ENCODE measurements at regions not wholly inside any gene's neighbourhood (a gene's known extent, or its start where the extent isn't known, plus 50 kb on each side); places are given as distances from the start of the nearest gene placed in this dataset.

DNA sequence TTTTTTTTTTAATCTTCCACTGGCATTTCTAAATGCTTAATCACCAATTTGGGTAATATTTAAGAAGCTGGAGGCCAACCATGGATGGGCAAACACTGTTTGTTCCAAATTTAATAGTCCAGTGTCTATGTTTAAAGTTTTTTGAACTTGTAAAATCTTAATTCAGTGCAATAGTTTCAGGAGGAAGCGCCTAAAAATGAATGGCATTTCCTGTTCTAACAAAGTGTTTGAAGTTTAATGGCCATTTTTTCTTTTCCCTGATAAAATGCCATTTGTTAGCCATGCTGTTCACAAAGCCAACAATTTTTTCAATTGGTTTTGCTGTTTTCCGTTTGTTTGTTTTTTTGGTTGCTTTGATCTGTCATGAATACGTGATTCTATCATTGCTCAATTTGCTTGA lies 552.1 kb downstream of the LMO4 start:
- Mint-ChIP-seq H3K36me3 (no peaks in the 10 kb centered on the region), H3K27me3 (peaks cover 7% of the 10 kb centered on the region), H3K27ac (no peak overlapping the region), H3K4me3 (no peak overlapping the region), H3K4me1 (no peaks in the 10 kb centered on the region), H3K9me3 (no peaks in the 10 kb centered on the region)
- DNase-seq = no peak

DNA sequence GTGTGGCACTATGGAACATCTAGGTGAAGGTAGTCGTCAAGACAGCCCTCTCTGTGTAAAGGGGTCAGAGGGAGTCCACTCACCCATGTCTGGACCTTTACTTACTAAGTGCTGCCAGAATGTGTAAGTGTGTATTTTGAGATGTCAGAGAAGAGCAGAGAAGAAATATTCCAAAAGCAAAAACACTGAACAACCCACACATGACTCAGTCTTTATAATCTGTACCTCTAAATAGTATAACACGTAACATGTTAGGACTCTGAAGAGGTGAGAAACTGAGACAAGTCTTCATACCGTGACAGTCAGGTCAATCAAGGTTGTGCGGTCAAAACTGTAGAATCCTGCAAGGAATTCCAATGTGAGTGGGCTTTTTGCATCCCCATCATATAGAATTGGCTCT lies 555.2 kb downstream of the LMO4 start:
- no peaks in the 10 kb centered on the region for H3K4me1 Mint-ChIP-seq
- no peak for DNase-seq
- H3K9me3 Mint-ChIP-seq = no peaks in the 10 kb centered on the region
- no peak overlapping the region for H3K4me3 Mint-ChIP-seq
- no peaks in the 10 kb centered on the region for H3K36me3 Mint-ChIP-seq
- peaks cover 7% of the 10 kb centered on the region for H3K27me3 Mint-ChIP-seq
- H3K27ac Mint-ChIP-seq = no peak overlapping the region

DNA sequence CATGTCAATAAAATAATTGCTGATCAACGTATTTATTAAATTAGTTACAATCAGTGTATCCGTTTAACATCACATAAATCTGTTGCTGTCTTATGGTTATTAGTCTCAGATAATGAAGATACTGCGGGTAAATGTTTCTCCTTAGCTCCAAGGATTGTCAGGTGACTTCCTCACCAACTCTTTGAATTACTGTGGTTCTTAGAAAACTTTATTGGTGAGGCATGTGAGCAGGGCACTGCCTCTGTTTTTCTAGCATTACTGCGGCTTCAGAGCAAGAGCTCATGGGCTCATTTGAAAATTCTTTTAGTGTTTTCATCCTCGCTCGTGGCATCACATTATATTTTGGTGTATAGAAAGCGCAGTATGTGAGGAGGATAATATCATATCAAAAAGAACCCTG lies 555.9 kb downstream of the LMO4 start:
- H3K4me3 Mint-ChIP-seq = no peak overlapping the region
- H3K27me3 Mint-ChIP-seq = peaks cover 7% of the 10 kb centered on the region
- H3K4me1 Mint-ChIP-seq = no peaks in the 10 kb centered on the region

DNA sequence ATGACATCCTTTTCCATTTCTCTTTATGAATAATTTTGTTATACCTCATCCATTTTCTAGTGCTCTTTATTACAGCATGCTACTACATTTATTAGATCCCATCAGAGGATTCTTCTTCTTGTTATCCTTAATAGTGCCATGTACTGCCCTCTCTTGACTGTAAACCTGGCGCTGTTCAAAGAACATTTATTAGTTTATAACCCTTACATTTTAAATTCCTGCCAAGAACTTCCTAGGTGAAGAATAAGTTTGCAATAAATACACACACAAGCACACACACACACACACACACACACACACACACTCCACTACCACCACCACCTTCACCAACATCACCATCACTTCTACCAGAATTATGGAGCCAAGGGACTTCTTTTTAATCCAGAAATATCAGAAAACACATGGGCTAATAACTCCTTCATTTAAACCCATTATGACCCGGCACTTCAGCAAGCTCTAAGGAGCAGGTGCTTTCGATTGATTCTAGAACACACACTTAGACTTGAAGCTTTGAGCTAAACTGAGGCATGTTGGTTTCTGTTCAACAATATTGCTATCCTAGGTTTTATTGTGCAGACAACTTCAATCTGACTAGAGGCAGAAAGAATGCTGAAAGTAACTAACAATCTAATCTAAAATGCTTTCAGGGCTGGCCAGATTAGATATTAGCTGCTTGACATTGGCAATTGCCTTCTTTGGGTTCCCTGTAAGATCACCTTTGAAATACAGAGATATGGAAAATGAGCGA lies 556.8 kb downstream of the LMO4 start:
- Mint-ChIP-seq H3K4me1 (no peaks in the 10 kb centered on the region), H3K27ac (no peak overlapping the region), H3K4me3 (no peak overlapping the region), H3K9me3 (no peaks in the 10 kb centered on the region), H3K27me3 (peaks cover 7% of the 10 kb centered on the region), H3K36me3 (no peaks in the 10 kb centered on the region)
- no peak for DNase-seq

More for the DNA sequence above, 555.9 kb downstream of the LMO4 start:
- no peak for DNase-seq
- Mint-ChIP-seq H3K36me3 (no peaks in the 10 kb centered on the region), H3K9me3 (no peaks in the 10 kb centered on the region), H3K27ac (no peak overlapping the region)

DNA sequence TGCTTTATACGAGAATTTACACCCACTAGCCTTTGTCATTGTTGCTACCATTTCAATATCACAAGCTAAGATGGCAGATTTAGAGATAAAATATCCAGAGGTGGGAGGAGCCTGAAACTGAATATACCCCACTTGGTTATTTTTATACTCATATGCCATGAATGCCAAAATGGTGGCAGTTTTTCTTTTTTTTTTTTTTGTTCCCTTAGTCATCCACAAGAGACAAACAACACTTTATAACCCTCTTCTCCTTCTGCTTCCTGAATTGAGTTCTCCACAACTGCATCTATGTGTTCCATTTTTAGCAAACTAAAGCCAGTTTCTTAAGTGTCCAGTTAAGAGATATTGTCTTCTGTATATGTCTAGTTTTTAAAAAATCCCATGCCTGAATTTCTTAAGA lies 558.4 kb downstream of the LMO4 start:
- Mint-ChIP-seq H3K27me3 (peaks cover 2% of the 10 kb centered on the region), H3K9me3 (no peaks in the 10 kb centered on the region), H3K4me3 (no peak overlapping the region), H3K36me3 (no peaks in the 10 kb centered on the region), H3K4me1 (no peaks in the 10 kb centered on the region), H3K27ac (no peak overlapping the region)
- no peak for DNase-seq

DNA sequence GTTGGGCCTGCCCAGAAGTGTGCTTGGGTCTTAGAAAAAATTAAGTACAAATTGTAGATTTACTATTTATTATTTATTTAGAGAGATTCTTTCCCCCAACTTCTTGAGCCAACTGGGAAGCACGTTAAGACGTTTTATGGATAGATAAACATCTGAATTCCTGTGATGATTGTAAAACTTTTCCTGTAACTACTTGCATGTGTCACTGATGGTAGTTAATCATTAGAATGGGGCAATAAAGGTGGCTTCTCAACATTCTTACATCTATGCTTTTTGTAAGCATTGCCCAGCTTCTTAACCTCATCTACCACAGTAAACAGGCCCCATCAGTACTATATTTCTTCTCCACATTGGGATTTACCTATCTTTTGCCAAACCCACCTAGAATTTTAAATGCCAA lies 559.8 kb downstream of the LMO4 start:
- Mint-ChIP-seq H3K27me3 (no peaks in the 10 kb centered on the region), H3K27ac (no peak overlapping the region), H3K36me3 (no peaks in the 10 kb centered on the region), H3K9me3 (no peaks in the 10 kb centered on the region), H3K4me1 (no peaks in the 10 kb centered on the region), H3K4me3 (no peak overlapping the region)
- DNase-seq = no peak

DNA sequence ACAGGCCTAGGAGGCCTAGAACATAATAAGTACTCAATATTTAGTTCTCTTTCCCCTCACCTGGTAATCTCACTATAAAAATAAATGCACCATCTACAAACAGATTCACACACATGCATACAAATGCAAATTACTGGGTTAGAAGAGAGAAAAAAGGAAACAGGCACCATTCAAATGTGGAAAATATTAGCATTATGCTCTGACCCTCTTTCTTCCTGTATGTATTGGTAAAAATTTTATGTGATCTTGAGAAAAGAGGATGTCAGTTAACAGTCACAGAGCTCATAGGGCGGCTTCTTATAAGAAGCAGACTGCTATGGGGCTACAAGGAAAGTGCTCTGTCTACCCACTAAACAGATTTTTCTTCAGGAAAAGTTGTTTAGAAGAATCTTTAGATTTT lies 565.4 kb downstream of the LMO4 start:
- H3K4me1 Mint-ChIP-seq = no peaks in the 10 kb centered on the region
- H3K4me3 Mint-ChIP-seq = no peak overlapping the region
- H3K27me3 Mint-ChIP-seq = no peaks in the 10 kb centered on the region
- no peak for DNase-seq
- no peaks in the 10 kb centered on the region for H3K36me3 Mint-ChIP-seq
- no peak overlapping the region for H3K27ac Mint-ChIP-seq
- H3K9me3 Mint-ChIP-seq = no peaks in the 10 kb centered on the region

DNA sequence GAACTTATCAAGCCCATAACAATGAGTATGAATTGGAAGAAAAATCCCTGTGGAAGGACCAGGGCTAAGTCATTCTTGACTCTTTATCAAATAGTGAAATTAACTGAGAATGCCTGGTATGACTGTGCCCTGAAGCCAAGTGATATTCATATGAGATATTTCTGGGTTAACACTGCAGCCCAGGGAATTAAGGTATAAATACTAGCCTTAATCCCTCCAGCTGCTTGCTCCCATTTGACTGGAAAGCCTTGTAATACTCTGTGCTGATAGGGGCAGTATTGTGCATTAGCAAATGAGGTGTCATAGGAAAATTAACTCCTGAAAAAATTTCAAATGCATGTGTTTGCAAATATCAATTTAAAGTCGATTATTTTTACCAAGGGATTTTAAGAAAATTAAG lies 568.8 kb downstream of the LMO4 start:
- Mint-ChIP-seq H3K4me3 (no peak overlapping the region), H3K27ac (no peak overlapping the region), H3K9me3 (no peaks in the 10 kb centered on the region), H3K36me3 (no peaks in the 10 kb centered on the region), H3K27me3 (no peaks in the 10 kb centered on the region), H3K4me1 (no peaks in the 10 kb centered on the region)
- DNase-seq = no peak

DNA sequence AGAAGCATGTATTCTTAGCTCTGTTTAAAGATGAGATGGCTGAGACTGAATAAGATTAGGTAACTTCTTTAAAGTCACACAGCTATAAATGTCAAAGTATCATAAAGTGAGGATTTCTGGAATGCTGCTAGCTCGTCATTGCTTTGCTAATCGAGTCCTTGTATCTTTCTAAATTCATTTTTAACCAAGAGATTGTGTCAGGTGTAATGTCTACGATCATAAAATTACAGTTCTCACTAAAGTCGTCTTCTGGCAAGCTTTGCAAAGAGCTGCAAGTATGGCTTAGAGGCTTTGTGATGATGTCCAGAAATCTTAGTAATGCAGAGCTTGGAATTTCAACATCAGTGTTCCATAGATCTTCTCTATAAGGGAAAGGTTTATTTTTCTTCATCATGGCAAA lies 569.8 kb downstream of the LMO4 start:
- Mint-ChIP-seq H3K4me3 (no peak overlapping the region), H3K4me1 (peaks cover 8% of the 10 kb centered on the region), H3K9me3 (no peaks in the 10 kb centered on the region), H3K27ac (no peak overlapping the region), H3K27me3 (no peaks in the 10 kb centered on the region), H3K36me3 (no peaks in the 10 kb centered on the region)
- no peak for DNase-seq

DNA sequence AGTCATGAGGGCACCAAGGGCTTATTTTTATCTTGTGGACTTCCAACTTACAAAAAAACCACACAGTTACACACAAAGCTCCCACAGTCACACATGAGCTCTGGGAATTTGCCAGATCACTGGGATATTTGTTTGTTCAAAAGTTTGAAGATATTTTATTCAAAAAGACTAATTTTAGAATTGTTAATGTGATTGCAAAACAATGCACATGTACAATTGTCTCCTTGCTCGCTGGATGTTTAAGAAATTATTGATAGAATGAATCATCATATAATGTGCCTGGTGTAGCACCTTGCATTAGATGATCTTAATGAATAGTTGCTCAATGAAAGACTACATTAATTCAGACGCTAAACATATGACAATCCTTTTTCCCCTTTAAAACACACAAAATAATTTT lies 570.3 kb downstream of the LMO4 start:
- Mint-ChIP-seq H3K27ac (no peak overlapping the region), H3K4me3 (no peak overlapping the region), H3K36me3 (no peaks in the 10 kb centered on the region), H3K4me1 (peaks cover 9% of the 10 kb centered on the region), H3K27me3 (no peaks in the 10 kb centered on the region), H3K9me3 (no peaks in the 10 kb centered on the region)
- no peak for DNase-seq

DNA sequence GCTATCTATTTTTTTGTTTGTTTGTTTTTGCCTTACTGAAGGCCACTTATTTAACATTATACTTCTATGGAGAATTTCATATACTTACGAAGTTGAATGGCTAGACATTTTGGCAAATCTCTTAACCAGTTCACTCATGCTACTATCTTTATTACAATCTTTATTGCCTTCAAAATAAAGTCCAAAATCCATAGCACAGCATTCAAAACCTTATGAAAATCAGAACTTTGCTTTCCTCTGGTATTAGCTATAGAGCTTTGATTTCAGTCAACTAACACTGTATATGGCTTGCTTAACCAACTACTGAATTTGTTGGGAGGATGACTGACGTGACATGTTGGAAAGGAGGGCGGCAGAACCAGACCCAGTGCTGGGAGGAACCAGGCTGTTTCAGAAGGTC lies 571.1 kb downstream of the LMO4 start:
- peaks cover 4% of the 10 kb centered on the region for H3K27me3 Mint-ChIP-seq
- no peaks in the 10 kb centered on the region for H3K9me3 Mint-ChIP-seq
- H3K4me1 Mint-ChIP-seq = peaks cover 9% of the 10 kb centered on the region
- H3K4me3 Mint-ChIP-seq = no peak overlapping the region
- DNase-seq = no peak
- no peaks in the 10 kb centered on the region for H3K36me3 Mint-ChIP-seq
- no peak overlapping the region for H3K27ac Mint-ChIP-seq

DNA sequence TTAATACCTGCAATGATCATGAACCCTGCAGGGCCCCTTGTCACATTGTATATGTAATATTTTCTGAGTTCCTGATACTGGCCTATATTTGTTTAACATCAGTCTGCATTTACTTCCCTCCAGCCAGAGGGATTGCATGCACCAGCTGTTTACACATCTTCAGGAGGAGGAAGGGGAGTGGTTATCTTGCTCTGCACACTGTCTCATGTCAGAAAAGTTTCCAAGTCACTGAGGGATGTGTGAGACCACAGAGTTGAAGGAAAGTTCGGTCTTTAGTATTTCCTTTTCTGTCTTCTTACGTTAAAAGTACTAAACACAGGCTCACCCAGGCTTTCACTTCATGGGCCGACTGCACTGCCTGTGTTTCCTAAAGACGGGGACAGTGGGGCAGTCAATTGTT lies 574.1 kb downstream of the LMO4 start:
- H3K36me3 Mint-ChIP-seq = no peaks in the 10 kb centered on the region
- no peaks in the 10 kb centered on the region for H3K9me3 Mint-ChIP-seq
- H3K27me3 Mint-ChIP-seq = peaks cover 4% of the 10 kb centered on the region
- peaks cover 9% of the 10 kb centered on the region for H3K4me1 Mint-ChIP-seq
- no peak overlapping the region for H3K27ac Mint-ChIP-seq
- peak; percentile 0 for DNase-seq
- no peak overlapping the region for H3K4me3 Mint-ChIP-seq

DNA sequence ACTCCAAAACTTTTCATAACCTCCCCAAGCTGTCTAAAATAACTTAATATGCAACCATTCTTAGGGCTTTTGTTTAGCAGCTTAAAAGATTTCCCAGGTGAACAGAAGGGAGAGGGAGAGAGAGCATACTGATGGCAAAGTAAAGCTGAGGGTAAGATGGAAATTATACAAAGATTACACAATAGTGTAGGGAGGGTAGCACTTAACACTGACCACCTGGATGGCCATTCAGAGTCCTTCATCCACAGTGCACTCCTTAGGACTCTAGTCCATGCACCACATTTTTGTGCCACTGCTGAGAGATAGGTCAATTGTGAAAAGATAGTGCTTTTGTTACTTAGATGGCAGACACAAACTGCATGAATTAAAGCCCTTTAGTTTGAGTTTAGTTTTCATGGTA lies 574.6 kb downstream of the LMO4 start:
- Mint-ChIP-seq H3K36me3 (no peaks in the 10 kb centered on the region), H3K9me3 (no peaks in the 10 kb centered on the region), H3K4me1 (peaks cover 9% of the 10 kb centered on the region), H3K27me3 (peaks cover 4% of the 10 kb centered on the region), H3K27ac (no peak overlapping the region), H3K4me3 (no peak overlapping the region)
- no peak for DNase-seq

DNA sequence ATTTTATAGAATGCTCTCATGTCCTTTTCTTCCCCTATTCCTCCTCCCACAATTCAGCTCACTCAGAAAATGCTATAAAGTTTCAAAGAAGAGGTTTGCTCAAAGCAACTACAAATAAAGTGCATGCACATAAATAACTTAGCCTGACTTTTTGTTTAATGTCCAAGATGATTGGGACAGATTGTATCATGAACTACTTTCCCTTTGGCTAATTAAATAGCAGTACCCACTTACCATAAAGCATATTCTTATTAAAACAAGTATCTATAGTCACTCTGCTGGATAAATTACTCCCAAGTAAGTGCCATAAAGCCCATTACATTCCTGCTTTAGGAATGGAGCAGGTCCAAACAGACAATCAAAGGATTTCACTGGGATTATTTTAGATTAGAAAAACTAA lies 576.0 kb downstream of the LMO4 start:
- H3K9me3 Mint-ChIP-seq = no peaks in the 10 kb centered on the region
- no peak overlapping the region for H3K27ac Mint-ChIP-seq
- no peak overlapping the region for H3K4me3 Mint-ChIP-seq
- no peaks in the 10 kb centered on the region for H3K36me3 Mint-ChIP-seq
- peaks cover 9% of the 10 kb centered on the region for H3K4me1 Mint-ChIP-seq
- DNase-seq = no peak
- H3K27me3 Mint-ChIP-seq = peaks cover 4% of the 10 kb centered on the region

DNA sequence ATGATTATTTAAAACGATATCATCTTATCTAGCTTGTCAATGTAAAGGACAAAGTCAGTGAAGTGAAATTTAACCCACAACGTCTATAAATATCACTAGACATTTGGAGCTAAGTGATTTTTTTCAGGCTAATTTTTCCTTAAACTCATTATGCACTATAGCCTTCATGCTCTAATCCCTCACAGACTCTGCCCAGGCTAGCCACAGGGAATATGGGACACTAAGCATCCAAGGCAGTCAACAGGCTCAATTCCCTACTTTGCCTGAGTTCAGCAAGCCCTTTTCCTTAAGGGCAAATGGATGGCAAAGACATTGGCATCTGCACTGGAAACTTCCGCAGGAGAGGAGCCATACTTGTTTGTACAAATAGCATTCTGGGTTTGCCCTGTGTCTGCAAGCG lies 577.0 kb downstream of the LMO4 start:
- Mint-ChIP-seq H3K4me3 (no peak overlapping the region), H3K27ac (no peak overlapping the region), H3K27me3 (peaks cover 4% of the 10 kb centered on the region), H3K4me1 (peaks cover 9% of the 10 kb centered on the region), H3K9me3 (no peaks in the 10 kb centered on the region), H3K36me3 (no peaks in the 10 kb centered on the region)
- DNase-seq = no peak

DNA sequence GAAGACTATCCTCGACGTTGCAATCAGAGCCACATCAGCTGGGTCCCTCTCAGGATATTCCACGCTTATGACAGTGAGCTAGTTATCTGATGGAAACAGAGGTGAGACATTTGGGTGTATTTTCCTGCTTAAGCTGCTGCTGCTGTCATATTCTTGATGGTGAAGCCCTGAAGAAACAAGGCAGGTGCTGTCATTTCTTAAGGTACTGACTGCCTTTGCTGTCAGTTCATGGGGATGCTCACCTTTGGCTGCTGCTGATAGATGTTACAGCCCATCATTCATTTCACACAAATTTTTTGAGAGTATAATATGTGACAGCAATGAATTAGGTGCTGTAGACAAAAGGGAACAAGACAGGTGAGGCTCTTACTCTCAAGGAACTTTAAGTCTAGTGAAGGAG lies 577.4 kb downstream of the LMO4 start:
- Mint-ChIP-seq H3K36me3 (no peaks in the 10 kb centered on the region), H3K4me3 (no peak overlapping the region), H3K4me1 (peaks cover 9% of the 10 kb centered on the region), H3K27me3 (peaks cover 4% of the 10 kb centered on the region), H3K27ac (no peak overlapping the region), H3K9me3 (no peaks in the 10 kb centered on the region)
- DNase-seq = no peak
